ENCODE measurements at regions not wholly inside any gene's neighbourhood (a gene's known extent, or its start where the extent isn't known, plus 50 kb on each side); places are given as distances from the start of the nearest gene placed in this dataset.

DNA sequence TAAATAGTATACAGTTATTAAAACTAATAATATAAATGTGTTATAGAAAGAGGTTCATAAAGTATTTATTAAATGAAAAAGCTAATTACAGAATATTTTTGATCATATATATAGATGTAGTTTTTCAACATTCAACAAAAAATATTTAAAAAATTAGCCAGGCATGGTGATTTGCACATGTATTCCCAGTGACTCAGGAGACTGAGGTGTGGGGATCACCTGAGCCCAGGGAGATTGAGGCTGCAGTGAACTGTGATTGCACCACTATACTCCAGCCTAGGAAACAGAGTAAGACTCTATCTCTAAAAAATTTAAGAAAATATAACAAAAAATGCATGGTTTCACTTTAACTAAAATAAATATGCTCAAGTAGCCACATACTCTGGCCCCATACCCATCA, 118.0 kb upstream of the SEMA3C start:
- TF ChIP-seq POLR2AphosphoS5 (IDR thresholded peaks at IDR 0.05; ENCODE audit: low read depth, low read length) (no peak), REST (IDR thresholded peaks at IDR 0.05; ENCODE audit: insufficient read depth in 1 of 2, low read depth in 2 of 2, low read length in 2 of 2) (no peak)

Data from PFSK-1 (cell line).